Bone marrow (tissue), 2 donors: ENCODE measurements at regions not wholly inside any gene's neighbourhood (a gene's known extent, or its start where the extent isn't known, plus 50 kb on each side); places are given as distances from the start of the nearest gene placed in this dataset.
A peak's percentile ranks its signal among the peaks of the same experiment; 100 is the strongest.
"Not testable (repeated sequence)": the region's sequence is repeated elsewhere in the genome, so short reads cannot be mapped to it uniquely, and the experiment has no call there.

Experiments
- DNase-seq, 2 donors: peaks; one replicate each; lab custom pipeline; 2025; lab: John Stamatoyannopoulos, UW

- DNase-seq, result no peak
Measured at GRCh38 chr6:4459032-4459431, 317.2 kb upstream of the CDYL start.

GRCh38 chr6:4451718-4452117 lies 316.3 kb upstream of the ECI2 start:
- DNase-seq, result no peak

GRCh38 chr6:4451081-4451480 lies 315.7 kb upstream of the ECI2 start:
- no peak for DNase-seq

GRCh38 chr6:4450237-4450636 lies 314.9 kb upstream of the ECI2 start:
- DNase-seq, result no peak

GRCh38 chr6:4449409-4449808 lies 314.0 kb upstream of the ECI2 start:
- no peak for DNase-seq

GRCh38 chr6:4448841-4449240 lies 313.5 kb upstream of the ECI2 start:
- DNase-seq, result no peak

- DNase-seq, result no peak
Measured at GRCh38 chr6:4447639-4448330, 312.4 kb upstream of the ECI2 start.

- no peak for DNase-seq
Measured at GRCh38 chr6:4446982-4447381, 311.6 kb upstream of the ECI2 start.

- no peak for DNase-seq
Measured at GRCh38 chr6:4441981-4442434, 306.6 kb upstream of the ECI2 start.

GRCh38 chr6:4439159-4439558 lies 303.8 kb upstream of the ECI2 start:
- no peak for DNase-seq

GRCh38 chr6:4437342-4437741 lies 302.0 kb upstream of the ECI2 start:
- no peak for DNase-seq

- no peak for DNase-seq
Measured at GRCh38 chr6:4435981-4436445, 300.6 kb upstream of the ECI2 start.

- DNase-seq, result no peak
Measured at GRCh38 chr6:4434655-4435054, 299.3 kb upstream of the ECI2 start.

- DNase-seq, result no peak
Measured at GRCh38 chr6:4433199-4433598, 297.8 kb upstream of the ECI2 start.

- no peak for DNase-seq
Measured at GRCh38 chr6:4426968-4427367, 291.6 kb upstream of the ECI2 start.

GRCh38 chr6:4421837-4422236 lies 286.5 kb upstream of the ECI2 start:
- DNase-seq, result no peak

GRCh38 chr6:4420160-4420865 lies 284.9 kb upstream of the ECI2 start:
- DNase-seq, result no peak

- DNase-seq, result no peak
Measured at GRCh38 chr6:4415549-4415948, 280.2 kb upstream of the ECI2 start.

- not testable (repeated sequence) for DNase-seq
Measured at GRCh38 chr6:4414078-4414477, 278.7 kb upstream of the ECI2 start.

- DNase-seq, result no peak
Measured at GRCh38 chr6:4413073-4413472, 277.7 kb upstream of the ECI2 start.

- DNase-seq, result no peak
Measured at GRCh38 chr6:4412488-4412887, 277.1 kb upstream of the ECI2 start.

- DNase-seq, result no peak
Measured at GRCh38 chr6:4412077-4412476, 276.7 kb upstream of the ECI2 start.

GRCh38 chr6:4407710-4408109 lies 272.3 kb upstream of the ECI2 start:
- peak in 1 of 2 donors; percentile 44 for DNase-seq
